HG03565 (cell line): ENCODE measurements at regions not wholly inside any gene's neighbourhood (a gene's known extent, or its start where the extent isn't known, plus 50 kb on each side); places are given as distances from the start of the nearest gene placed in this dataset.
A peak's percentile ranks its signal among the peaks of the same experiment; 100 is the strongest.

ENCODE experiments used
- ATAC-seq: cut with Tn5 transposase; IDR thresholded peaks from one replicate; pipeline ENCODE4 v1.9.1; 2021; ENCODE audit warnings: mild to moderate bottlenecking, moderate library complexity; ENCODE audit not compliant: unreplicated experiment

- no peak for ATAC-seq
Measured at GRCh38 chr5:56692359-56693219, 122.8 kb upstream of the MAP3K1 start.

GRCh38 chr5:56688402-56688801, 126.9 kb upstream of the MAP3K1 start:
- ATAC-seq: no peak

GRCh38 chr5:56686337-56687195, 128.8 kb upstream of the MAP3K1 start:
- ATAC-seq: peak; percentile 74

GRCh38 chr5:56685503-56686217, 129.7 kb upstream of the MAP3K1 start:
- ATAC-seq: no peak

GRCh38 chr5:56684159-56684558, 131.2 kb upstream of the MAP3K1 start:
- ATAC-seq: no peak

- ATAC-seq: no peak
Measured at GRCh38 chr5:56683733-56684132, 131.6 kb upstream of the MAP3K1 start.

- ATAC-seq: no peak
Measured at GRCh38 chr5:56683281-56683680, 132.1 kb upstream of the MAP3K1 start.

GRCh38 chr5:56681346-56681745, 134.0 kb upstream of the MAP3K1 start:
- no peak for ATAC-seq

- no peak for ATAC-seq
Measured at GRCh38 chr5:56680731-56681130, 134.6 kb upstream of the MAP3K1 start.

- no peak for ATAC-seq
Measured at GRCh38 chr5:56677690-56678305, 137.6 kb upstream of the MAP3K1 start.

- no peak for ATAC-seq
Measured at GRCh38 chr5:56676091-56676768, 139.1 kb upstream of the MAP3K1 start.

GRCh38 chr5:56674441-56674840, 140.9 kb upstream of the MAP3K1 start:
- no peak for ATAC-seq

GRCh38 chr5:56673171-56673570, 142.2 kb upstream of the MAP3K1 start:
- ATAC-seq: no peak

GRCh38 chr5:56671571-56671970, 143.8 kb upstream of the MAP3K1 start:
- ATAC-seq: no peak

- no peak for ATAC-seq
Measured at GRCh38 chr5:56670916-56671315, 144.4 kb upstream of the MAP3K1 start.

GRCh38 chr5:56669534-56670483, 145.5 kb upstream of the MAP3K1 start:
- ATAC-seq: peak; percentile 98

- no peak for ATAC-seq
Measured at GRCh38 chr5:56668996-56669395, 146.4 kb upstream of the MAP3K1 start.

- ATAC-seq: no peak
Measured at GRCh38 chr5:56667692-56668091, 147.7 kb upstream of the MAP3K1 start.

GRCh38 chr5:56666901-56667300, 148.4 kb upstream of the MAP3K1 start:
- ATAC-seq: no peak
